ENCODE measurements at regions not wholly inside any gene's neighbourhood (a gene's known extent, or its start where the extent isn't known, plus 50 kb on each side); places are given as distances from the start of the nearest gene placed in this dataset.

DNA sequence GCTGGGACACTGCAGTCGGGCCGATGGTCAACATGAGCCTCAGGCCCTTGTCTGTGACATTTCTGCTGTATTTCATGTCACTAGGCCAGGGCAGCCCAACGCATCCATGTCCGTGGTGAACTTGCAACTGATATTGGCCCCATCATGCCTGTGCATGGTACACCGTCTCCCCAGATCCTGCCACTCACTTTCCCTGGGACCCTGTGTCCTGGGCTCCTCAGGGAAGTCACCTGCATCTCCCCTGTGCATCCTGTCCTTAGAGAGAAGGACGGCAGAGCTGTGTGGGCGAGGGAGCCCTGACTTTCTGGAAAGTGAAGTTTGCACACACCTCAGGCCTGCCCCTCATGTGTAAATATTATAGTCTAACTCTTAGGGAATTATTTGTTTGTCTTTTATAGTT, 123.3 kb downstream of the ACKR3 start:
- DNase-seq: no peak

DNA sequence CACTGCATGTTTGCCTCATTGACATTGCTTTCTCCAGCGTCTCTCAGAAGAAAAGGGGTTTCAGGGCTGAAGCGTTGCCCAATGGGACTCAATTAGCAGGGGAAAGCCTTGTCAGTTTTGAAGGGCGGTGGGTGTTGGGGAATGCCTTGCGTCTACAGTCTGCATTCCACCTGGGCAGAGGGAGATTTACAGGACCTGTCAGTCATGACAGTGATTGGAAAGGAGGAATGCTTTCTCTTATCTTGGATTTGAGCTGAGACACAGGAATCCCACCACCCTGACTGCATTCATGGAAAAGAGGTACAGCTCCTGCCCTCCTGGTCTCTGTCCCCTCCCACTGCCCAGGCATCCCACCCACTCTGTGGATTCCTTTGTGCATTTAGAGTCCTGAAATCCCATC, 123.9 kb downstream of the ACKR3 start:
- DNase-seq: no peak

DNA sequence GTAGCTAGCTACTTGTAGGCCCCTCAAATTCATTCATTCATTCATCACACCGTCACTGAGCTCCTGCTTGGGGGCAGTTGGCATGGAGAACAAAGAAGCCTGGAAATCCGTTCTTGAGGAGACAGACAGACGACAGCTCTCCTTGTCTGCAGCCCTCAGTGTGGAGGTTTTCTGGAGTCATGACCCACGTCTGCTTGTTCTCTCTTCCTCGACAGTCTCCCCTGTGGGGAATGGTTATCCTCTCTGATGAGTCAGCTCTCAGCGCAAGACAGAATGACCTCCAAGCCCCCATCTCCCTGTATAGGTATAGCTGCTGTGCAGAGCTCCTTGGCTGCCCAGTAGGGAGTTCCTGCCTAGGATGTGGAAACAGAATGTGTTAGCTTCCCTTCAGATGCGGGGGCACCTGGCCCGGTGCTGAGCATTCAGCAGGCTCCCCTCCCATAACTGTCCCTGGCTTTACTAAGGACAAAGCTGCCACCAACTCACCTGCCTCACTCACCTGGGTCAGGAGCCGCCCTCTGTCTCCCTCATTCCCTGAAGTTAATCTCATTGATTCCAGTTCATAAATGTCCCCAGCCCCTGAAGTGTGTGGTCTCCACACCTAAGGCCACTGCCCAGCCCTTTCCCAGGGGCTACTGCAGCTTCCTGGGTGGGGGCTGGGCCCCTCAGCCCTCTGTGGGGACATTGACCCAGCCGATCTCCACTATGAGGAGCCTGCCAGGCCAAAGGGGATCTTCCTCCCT, 124.7 kb downstream of the ACKR3 start:
- no peak for DNase-seq

DNA sequence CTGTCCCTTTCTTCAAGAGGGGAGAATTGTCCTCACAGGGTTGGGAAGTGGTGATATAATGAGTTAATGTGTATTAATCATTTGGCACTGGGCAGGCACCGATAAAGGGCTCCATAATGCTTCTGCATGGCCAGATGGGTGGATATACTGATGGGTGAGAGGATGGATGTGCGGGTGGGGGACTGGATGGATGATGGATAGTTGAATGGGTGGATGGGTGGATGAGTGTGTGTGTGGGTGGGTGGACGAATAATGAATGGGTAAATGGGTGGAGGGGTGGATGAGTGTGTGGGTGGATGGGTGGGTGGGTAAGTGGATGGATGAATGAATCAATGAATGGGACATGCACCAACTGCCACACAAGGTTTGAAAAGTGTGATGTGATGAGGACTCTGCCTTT, 127.2 kb downstream of the ACKR3 start:
- DNase-seq: no peak

DNA sequence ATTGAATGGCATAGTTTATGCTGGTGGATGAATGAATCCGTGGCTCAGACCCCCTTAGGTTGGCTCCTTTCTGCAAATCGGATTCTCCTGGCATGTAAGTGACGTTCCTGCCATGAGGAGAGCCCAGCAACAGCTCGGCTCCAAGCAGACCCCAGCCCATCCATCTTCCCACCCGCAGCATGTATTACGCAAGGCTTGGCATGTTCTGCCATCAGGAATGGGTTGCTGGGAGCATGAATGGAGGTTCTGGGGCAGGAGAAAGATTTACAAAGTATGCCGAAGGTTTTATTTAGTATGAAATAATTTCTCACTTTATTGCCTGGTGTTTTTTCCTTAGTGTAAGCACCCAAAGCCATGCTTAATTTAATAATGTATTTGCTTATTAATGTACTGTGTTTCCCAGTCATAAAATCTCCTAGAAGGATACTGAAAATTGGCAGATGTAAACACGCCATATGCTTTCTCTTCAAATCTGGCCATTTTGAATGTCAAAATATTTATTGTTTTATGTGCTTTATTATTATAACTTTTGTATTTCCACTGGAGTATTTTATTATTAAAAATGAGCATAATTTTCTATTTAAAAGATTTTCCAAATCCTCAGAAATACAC, 128.5 kb downstream of the ACKR3 start:
- DNase-seq: no peak

DNA sequence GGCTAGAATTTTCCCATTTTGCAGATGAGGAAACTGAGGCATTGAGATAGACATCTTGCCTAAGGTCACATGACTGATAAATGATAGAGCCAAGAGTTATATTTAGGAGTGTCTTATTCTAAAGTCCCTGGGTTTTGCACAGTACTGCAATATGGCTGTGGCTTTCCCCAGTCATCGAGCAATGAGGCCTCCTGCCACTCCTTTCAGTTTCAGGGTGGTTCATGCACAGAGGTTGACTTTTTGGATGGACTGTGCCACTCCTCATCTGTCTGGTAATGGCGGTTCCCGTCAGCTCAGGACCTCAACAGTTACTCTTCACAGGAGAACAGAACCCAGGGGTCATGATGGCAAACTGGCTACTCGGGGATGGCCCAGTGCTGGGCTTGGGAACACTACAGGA, 131.1 kb downstream of the ACKR3 start:
- no peak for DNase-seq

DNA sequence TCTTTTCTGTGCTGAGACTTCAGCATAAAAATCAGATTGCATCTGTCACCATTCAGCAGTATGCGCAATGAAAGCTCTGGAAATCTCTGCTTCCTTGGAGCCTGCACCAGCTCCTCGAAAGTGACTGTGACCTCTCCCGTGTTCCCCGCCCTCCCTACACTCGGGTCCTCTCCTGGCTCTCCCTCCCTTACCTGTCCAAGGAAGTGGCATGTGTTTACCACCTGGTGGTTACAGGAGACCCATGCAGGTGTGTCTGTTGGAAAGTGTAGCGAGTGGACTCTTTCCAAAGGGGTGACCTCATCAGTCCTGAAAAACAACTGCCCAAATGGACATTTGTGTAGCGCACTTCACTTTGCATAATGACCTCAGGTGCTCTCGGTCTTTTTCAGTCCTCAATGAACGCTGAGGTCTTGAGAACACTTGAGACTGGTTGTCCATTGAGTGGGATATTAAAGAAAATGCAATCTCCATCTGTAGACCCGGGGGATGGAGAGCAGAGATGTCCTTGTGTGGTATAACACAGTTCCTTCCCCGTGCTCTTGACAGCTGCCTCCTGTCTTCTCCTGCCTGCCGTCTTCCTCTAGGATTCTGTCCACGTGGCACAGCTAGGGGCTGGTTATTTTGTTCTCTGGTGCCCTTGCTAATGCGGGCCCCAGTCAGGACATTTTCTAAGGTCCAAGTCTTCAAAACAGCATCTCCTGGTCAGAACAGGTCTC, 133.2 kb downstream of the ACKR3 start:
- no peak for DNase-seq

DNA sequence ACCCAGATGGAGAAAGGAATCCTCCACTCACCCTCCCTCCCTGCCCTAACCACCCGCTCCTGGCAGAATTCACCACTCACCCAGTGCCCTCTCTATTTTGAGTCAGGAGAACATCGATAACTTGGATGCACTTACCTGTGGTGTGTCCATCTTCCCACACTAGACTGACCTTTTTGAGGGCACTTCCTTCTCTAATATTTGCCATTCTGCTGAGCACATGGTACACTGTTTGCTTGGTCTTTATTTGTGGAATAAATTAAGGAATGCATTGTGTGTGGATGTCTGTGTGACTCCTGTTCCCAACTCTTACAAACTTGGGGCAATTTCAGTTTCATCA, 133.7 kb downstream of the ACKR3 start:
- DNase-seq: no peak

DNA sequence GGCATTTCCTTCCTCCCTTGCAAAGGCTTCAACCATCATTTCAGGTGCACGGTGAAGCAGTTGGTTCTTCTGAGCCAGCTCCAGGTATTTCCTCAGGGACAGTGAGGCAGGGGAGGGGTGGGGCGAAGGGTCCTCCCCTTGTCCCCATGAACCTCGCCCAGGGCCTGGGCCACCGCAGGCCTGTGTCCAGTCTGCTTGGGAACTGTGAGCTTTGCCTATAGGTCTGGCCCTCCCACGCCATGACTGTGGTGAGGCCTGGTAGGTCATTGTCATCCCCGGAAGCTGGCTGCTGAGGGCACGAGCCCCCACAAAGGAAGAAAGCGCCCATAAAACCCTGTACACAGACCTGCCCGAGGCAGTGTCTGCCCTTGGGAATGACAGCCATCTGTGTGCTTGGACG, 134.3 kb downstream of the ACKR3 start:
- DNase-seq: no peak

DNA sequence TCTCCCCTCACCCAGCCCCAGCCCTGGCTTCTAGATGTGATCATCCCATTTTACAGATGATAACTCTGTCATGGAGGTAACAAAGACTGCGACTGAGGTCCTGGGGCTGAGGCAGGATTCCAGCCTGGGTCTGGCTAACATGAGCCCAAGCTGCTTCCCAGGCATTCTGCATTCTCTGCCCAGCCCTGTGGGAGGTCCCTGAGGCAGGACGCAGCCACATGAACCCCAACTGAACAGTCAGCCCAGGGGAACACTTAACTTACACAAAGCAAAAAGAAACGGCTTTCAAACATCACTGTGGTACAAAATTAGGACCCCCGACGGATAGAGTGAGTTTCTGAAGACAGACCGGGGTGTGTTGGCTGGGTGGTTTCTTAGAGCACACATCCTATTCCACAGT, 135.3 kb downstream of the ACKR3 start:
- no peak for DNase-seq

DNA sequence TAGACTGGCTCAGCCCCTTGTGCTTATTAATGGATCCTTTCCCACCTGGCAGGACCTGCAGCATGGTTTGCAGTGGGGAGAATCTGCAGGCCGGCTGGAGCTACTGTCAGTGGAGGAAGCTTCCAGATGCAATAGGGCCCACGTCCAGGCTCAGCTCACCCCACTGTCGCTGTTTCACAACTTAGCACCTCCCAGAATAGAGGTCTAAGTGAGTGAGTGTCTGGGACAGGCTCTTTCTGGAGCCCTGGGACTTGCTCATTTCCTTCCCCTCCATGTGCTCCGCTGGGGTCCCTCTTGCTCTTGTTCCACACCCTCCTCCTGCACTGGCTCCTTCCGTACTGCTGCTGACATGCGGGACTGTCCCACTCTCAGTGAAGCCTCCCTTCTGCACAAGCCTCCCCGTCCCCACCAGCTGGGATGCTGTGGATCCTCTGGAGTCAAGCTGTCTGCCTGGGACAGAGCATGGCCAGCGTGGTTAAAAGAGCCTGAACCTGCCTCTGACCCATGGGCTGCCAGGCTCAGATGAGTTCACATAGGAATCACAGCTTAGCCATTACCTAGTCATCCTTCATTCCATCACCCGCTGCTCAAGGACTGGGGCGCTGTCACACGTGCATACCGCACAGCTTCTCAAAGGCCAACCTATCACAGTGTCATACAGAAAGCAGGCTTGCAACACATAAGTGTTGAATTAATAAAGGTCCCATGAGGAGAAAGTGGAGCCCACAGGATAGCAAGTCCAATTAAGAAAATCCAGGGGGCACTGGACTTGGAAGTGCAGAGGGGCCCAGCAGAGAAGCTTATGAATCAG, 135.9 kb downstream of the ACKR3 start:
- DNase-seq: no peak

DNA sequence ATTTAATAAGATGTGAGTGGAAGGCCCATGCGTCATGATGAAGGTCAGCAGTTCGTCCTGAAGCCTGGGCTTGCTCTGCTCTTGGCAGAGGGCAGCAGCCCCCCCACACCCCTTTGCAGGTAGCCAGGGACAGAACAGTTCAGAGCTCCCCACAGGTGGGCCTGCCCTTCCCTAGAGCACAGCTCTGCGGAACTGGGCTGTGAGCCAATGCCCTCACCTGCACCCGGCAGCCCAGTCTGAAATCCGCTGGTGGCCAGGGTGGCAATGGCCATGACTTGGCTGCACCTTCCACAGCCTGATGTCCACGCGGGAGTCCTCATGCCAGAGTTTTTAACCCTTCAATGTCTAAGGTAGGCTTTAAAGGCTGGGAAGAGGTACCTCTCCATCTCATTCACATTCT, 136.7 kb downstream of the ACKR3 start:
- DNase-seq: no peak

DNA sequence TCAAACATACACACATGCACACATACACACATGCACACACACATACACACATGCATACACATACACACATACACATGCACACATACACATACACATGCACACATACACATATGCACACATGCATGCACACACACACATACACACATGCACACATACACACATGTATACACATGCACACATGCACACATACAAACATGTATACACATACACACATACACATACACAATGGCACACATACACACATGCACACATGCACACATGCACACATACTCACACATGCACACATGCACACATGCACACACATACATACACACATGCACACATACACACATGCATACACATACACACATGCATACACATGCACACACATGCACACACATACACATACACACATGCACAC, 137.2 kb downstream of the ACKR3 start:
- DNase-seq: no peak

DNA sequence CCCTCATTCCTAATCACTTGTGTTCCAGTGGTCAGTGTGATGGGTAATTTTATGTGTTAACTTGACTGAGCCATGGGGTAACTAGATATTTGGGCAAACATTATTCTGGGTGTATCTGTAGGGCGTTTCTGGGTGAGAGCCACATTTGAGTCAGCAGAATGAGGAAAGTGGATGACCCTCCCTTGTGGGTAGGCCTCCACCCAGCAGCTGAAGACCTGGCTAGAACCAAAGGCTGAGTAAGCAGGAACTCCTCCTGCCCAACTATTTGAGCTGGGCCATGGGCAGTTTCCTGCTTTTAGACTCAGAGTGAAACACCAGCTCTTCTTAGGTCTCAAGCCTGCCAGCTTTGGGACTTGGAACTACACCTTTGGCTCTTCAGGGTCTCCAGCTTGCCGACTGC, 141.8 kb downstream of the ACKR3 start:
- DNase-seq: no peak

DNA sequence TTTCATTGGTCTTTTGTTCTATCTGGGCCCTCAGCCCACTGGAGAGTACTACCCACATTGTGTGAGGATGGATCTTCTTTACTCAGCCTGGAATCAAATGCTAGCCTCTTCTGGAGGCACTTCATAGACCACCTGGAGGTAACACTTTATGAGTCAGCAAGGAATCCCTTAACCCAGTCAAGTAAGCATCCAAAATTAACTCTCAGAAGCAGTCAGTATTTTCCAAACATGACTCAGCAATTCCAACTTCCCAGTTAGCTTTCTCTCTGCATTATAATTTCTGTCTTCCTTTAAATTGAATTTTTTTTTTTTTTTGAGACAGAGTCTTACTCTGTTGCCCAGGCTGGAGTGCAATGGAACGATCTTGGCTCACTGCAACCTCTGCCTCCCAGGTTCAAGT, 142.7 kb downstream of the ACKR3 start:
- DNase-seq: no peak

DNA sequence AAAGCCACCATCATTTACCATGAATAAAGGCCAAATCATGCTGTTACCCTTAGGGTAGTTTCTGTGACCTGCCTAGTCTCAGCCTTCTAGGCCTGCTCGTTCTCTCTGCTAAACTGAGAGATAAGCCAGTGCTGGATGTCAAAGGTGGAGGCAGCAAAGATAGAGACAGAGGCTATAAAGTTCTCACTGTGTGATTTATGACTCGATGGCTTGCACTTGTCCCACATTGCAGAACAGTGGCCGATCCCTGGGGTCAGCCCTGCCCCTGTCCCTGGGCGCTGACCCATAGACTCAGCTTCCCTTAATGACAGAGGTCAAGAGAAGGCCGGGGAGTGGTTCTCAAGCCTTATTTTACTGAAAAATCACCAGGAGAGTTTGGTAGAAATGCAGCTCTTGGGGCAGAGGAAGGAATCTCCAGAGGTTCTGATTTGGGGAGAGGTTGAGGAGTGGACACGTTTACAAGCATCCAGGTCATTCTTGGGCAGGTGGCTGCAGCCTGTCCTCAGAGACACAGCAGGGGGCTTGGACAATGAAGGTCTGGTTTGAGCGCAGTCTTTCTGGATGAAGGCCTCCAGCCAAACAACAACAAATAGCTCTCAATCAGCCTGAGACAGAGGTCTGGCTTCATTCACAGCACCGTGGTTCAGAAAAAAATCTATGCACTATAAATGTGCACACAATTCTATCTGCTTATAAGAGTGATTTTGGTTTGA, 143.5 kb downstream of the ACKR3 start:
- DNase-seq: no peak

DNA sequence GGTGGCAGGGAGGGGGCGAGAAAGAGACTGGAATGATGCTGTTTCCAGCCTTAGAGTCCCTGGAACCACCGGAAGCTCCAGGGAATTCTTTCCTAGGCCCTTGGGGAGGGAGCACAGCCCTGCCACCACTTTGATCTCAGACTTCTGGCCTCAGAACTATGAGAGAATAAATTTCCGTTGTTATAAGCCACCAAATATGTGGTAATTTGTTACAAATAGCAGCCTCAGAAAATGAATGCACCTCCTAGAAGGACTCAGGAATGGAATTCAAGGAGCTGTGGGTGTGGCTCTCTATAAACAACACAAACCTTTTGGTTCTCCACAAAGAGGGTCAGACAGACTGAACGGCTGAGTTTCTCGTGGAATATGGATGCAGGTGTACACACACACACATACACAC, 144.5 kb downstream of the ACKR3 start:
- DNase-seq: no peak

DNA sequence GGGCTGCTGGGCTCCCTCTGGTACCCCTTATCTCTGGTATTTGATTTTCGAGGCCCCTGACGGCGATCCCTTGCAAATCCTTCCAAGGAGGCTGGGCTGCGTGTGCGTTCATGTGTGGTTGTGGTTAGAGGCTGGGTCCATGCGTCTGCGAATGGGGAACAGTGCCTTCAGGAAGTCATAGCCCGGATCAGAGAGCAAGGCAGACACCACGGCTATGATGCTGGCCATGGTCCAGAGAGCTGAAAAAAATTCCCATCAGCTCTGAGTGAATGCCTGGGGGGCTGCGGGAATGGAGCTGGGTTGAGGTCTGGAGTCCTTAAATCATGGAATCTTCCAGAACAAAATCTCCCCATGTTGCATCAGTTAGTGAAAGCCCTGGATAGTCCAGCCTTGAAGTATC, 145.5 kb downstream of the ACKR3 start:
- no peak for DNase-seq

DNA sequence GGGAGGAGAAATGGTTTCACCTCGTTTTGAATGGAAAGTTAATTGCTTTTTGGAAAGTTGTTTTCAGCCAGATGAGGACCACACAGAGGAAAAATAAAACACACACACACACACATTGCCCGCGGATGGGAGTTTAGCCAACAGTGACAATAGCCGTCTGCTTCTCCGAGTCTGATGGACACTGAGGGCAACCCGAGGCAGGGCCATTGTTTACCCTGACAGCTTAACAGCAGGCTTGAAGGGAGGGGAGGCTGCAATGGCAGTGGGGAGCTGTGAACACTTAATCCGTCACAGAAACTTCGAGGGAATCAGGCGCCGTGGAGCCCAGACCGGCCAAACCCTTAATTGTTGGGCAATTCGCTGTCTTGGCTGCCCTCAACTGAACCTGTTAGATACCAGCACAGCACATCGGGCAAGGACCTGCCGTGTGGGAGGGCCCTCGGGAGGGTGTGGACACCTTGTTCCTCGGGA, 145.9 kb downstream of the ACKR3 start:
- no peak for DNase-seq

DNA sequence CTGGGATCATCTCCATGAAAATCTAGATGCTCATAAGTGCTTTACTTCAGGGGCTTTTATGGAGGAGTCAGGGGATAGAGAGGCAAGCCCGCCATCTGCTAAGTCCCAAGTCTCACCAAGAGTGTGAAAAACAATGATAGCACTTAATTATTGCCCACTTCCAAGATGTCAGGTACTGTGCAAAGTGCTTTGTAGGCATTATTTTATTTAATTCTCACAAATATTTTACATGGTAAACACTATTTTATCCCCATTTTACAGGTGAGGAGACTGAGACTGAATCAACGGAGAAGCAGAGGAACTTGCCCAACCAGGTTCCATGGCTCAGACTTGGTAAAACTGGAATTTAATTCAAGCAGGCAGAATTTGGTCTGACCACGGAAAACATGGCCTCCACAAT, 147.5 kb downstream of the ACKR3 start:
- no peak for DNase-seq

DNA sequence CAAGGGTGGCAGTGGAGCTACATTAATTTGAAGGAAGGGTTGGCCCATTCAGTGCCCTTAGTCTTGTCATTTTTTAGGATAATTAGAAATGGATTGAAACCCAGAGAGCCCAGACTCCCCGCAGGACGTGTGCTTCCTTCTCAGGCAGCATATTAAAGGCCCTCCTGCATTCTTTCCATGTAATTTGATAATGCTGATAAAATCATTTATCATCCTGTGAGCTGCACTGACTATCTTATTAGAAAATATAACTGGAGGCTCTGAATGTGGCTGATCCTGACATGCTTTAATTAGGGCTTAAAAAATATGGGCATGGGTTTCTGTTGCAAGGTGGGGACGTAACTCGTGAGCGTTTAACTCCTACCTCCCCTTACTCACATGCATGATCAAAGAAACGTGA, 148.1 kb downstream of the ACKR3 start:
- DNase-seq: no peak

DNA sequence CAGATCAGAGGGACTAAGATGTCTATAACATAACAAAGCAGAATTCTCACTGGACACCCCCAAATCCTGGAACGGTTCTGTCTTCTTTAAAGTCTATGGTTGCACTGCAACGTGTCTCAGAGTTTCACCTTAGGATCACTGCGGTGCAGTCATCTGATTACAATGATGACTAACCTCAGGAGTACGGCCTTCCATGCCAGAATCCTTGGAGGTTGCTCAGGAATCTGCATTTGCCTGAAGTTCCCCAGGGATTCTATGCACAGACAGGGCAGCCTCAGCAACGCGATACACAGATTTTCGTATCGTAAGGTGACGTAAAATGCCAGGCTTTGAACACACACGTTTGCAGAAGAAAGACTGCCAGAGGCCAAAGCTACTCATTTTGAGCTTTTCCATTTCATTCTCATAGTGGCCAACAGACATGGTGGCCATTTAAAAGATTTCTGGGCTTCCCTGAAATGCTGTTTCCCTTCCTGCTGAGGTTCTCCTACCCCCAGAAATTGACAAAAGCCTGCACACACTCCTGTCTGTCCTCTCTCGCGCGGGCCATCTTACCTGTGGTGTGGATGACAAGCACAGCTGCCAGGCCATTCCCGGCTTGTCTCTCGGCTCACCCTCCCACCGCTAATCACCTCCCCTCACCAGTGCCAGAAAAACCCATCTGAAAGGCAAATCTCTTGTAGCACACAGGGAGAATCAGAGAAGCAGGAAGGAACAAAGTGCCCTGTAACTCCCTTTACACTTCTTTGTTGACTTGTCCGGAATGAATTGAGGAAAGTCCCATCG, 148.8 kb downstream of the ACKR3 start:
- DNase-seq: no peak
